ENCODE measurements at regions not wholly inside any gene's neighbourhood (a gene's known extent, or its start where the extent isn't known, plus 50 kb on each side); places are given as distances from the start of the nearest gene placed in this dataset.

GRCh38 chr16:58814348-58814801 is 80.3 kb upstream of the GOT2 start:
- ATAC-seq = peak; percentile 90
- Histone ChIP-seq H3K27ac (ENCODE audit: extremely low read depth, low read depth, low read length) (no peak overlapping the region), H3K4me1 (replicated peaks in 1 of 2; ENCODE audit: control insufficient read depth in 2 of 2, insufficient read depth in 2 of 2, low read length in 2 of 2) (peaks cover 0 to 3% of the 10 kb centered on the region in 2 experiments; a peak in 2 of 5 replicates), H3K9me1 (ENCODE audit: control insufficient read depth, insufficient read depth, low read length) (no peaks in the 10 kb centered on the region), H2AFZ (ENCODE audit: low read depth, low read length) (peak overlapping the region; percentile 13; the same call in 1 of the 2 replicates), H3K4me3 (no peak overlapping the region), H3K36me3 (ENCODE audit: control insufficient read depth, insufficient read depth, low read length) (no peaks in the 10 kb centered on the region), H3K9me3 (replicated peaks; ENCODE audit: control insufficient read depth, insufficient read depth, low read depth, low read length) (no peaks in the 10 kb centered on the region), H3K4me2 (ENCODE audit: insufficient read depth, low read length) (peak overlapping the region; percentile 20; the same call in 1 of the 2 replicates), H4K20me1 (replicated peaks; ENCODE audit: control insufficient read depth, insufficient read depth, low read length) (no peaks in the 10 kb centered on the region), H3K9ac (ENCODE audit: insufficient read depth in 1 of 2, low read depth in 2 of 2, low read length in 2 of 2) (peak overlapping the region in 1 of 2 experiments; percentile 57; a peak in 1 of 4 replicates), H3K79me2 (ENCODE audit: control insufficient read depth, insufficient read depth, low read length) (no peaks in the 10 kb centered on the region), H3K27me3 (ENCODE audit: control insufficient read depth in 2 of 2, insufficient read depth in 2 of 2, low read length in 2 of 2) (no peaks in the 10 kb centered on the region)
- 4% methylated on average over 12 of the region's 12 CpGs for WGBS (ENCODE audit: insufficient coverage, low coverage, missing lambda C conversion rate)
- ChIA-PET CTCF (ENCODE audit: low intra/inter-chr PET ratio) (no interaction called here), POLR2A (interaction anchor here (0.6 to 1.7 kb wide), 5 partner anchors 11 to 839 kb away, joined by 3 to 4 read pairs (median 4); no protein-coding TSS in a partner anchor)
- peak; percentile 61 to 76 (median 72) for DNase-seq (ENCODE audit: extremely low read depth in 1 of 4, low spot score in 3 of 4)
- BruUV-seq (replicated peaks) = no TSS peak
- in situ Hi-C loops (cut with MboI) = no loop called here
- peak; percentile 96 for FAIRE-seq
- intact Hi-C loops (cut with micrococcal nuclease) = no loop called here
- TF ChIP-seq RFX7 (CRISPR knock-in tag; IDR thresholded peaks at IDR 0.05) = no peak
- 0 out of 2 replicates have a peak, but pooled peaks have one; percentile 27 for TF ChIP-seq ARID2 (IDR thresholded peaks at IDR 0.05)
- peak; percentile 73; the same call in 1 of the 2 replicates for TF ChIP-seq STAG1 (CRISPR knock-in tag; IDR thresholded peaks at IDR 0.05; ENCODE audit: borderline replicate concordance)
- TF ChIP-seq CREM (IDR thresholded peaks at IDR 0.05; ENCODE audit: low read depth) = peak; percentile 20; the same call in 1 of the 2 replicates
- TF ChIP-seq BRF1 (IDR thresholded peaks at IDR 0.05; ENCODE audit: borderline replicate concordance, extremely low read depth, insufficient read length) = no peak
- peak; percentile 71; the same call in 1 of the 2 replicates for TF ChIP-seq REST (IDR thresholded peaks at IDR 0.05; ENCODE audit: borderline replicate concordance)
- no peak for TF ChIP-seq REST (CRISPR knock-in tag; IDR thresholded peaks at IDR 0.05; ENCODE audit: low read depth)
- no peak for TF ChIP-seq PTTG1 (tag; IDR thresholded peaks at IDR 0.05; ENCODE audit: low read depth)
- no peak for TF ChIP-seq BCLAF1 (IDR thresholded peaks at IDR 0.05; ENCODE audit: borderline replicate concordance in 1 of 2, control insufficient read depth in 1 of 2, low read depth in 2 of 2, low read length in 1 of 2)
- TF ChIP-seq RB1 (IDR thresholded peaks at IDR 0.05; ENCODE audit: low read depth) = no peak
- TF ChIP-seq SMC3 (conservative IDR thresholded peaks at IDR 0.05; ENCODE audit: insufficient read depth, low read depth, low read length) = peak; percentile 84
